Fibroblast of villous mesenchyme (primary cell): ENCODE measurements at regions not wholly inside any gene's neighbourhood (a gene's known extent, or its start where the extent isn't known, plus 50 kb on each side); places are given as distances from the start of the nearest gene placed in this dataset.

Experiments
- DNase-seq: peaks from one replicate; pipeline ENCODE4 v3.0.0-alpha.2; 2010; ENCODE audit warnings: low read depth
- H3K4me3 ChIP-seq: 2 replicates; pipeline ENCODE4 v1.5.1; 2011; ENCODE audit warnings: low read depth, mild to moderate bottlenecking, low read length
- TF ChIP-seq, protein P1 (sequence below): IDR thresholded peaks from 2 replicates; pipeline ENCODE4 v1.5.1; 2012; ENCODE audit warnings: low read depth, mild to moderate bottlenecking, low read length; ENCODE audit not compliant: insufficient read depth

DNA sequence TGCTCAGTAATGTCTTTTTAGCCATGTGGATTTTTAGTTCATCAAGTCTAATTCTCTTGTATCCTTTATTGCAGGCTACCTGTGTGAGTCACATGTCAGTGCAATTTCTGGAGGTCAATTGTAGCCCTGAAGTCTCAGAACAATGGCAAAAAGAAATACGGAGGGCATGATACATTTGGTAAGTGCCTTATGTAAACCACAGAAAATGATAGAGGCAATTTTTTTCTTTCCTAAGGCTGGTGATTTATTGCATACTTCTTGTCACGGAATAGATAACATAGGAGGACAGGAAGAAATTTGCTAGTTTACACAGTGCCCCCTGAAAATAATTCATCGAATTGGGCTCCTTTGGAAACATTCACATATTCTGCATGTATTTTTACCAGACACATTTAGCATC lies 235.9 kb downstream of the DMRTA1 start:
- no peak for DNase-seq
- H3K4me3 ChIP-seq: no peak overlapping the region
- TF ChIP-seq, protein P1, sequence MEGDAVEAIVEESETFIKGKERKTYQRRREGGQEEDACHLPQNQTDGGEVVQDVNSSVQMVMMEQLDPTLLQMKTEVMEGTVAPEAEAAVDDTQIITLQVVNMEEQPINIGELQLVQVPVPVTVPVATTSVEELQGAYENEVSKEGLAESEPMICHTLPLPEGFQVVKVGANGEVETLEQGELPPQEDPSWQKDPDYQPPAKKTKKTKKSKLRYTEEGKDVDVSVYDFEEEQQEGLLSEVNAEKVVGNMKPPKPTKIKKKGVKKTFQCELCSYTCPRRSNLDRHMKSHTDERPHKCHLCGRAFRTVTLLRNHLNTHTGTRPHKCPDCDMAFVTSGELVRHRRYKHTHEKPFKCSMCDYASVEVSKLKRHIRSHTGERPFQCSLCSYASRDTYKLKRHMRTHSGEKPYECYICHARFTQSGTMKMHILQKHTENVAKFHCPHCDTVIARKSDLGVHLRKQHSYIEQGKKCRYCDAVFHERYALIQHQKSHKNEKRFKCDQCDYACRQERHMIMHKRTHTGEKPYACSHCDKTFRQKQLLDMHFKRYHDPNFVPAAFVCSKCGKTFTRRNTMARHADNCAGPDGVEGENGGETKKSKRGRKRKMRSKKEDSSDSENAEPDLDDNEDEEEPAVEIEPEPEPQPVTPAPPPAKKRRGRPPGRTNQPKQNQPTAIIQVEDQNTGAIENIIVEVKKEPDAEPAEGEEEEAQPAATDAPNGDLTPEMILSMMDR: no peak

DNA sequence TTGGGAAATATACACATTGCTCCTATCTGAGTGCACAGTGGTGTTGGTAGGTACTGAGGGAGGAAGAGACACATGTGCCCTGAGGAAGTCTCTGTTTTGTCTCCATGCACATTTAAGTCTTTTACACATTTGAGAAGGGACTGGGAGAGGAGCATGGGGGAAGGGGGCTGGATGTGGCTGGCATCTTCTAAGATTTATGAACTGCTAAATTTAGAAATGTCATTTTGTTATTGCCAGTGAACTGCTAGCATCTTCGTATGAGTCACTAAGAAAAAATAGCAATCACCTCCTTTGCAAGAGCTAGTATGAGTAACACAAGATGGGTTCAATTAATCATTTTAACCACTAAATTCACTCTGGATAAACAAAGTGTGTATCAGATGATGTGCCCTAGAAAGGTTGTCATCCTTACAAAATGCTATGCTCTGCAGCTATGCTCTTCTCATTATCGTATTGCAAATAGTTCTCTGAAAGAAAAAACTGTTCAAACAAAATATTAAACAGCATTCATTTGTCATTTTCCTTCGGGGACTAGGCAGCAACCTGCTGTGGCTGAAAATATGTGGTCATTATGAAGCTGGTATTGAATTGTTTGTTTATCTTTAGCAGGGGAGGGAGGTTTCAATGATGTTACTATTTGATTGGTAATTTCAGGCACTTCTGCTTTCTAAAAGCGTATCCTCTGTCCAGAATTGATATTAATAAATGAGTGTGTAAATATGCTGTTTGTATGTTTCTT lies 236.5 kb downstream of the DMRTA1 start:
- peak; percentile 41 for DNase-seq
- TF ChIP-seq, protein P1: no peak
- no peak overlapping the region for H3K4me3 ChIP-seq

DNA sequence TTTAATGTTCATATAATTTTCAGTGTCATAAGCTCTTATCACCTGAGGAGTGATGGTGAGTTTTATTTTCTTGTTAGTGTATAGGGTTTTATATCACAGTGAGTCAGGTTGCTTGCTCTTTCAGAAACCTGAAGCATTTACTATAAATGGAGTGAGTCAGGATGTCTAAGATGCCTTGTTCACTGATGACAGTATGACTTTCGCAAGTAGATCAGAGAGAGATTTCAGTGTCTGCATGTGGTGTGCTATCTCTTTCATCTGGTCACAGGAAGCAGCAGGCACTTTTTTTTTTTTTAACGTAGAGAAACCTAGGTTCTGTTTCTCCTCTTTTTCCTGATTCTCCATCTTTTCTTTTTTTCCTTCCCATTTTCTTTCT lies 237.1 kb downstream of the DMRTA1 start:
- TF ChIP-seq, protein P1: no peak
- DNase-seq: peak; percentile 52
- H3K4me3 ChIP-seq: no peak overlapping the region

DNA sequence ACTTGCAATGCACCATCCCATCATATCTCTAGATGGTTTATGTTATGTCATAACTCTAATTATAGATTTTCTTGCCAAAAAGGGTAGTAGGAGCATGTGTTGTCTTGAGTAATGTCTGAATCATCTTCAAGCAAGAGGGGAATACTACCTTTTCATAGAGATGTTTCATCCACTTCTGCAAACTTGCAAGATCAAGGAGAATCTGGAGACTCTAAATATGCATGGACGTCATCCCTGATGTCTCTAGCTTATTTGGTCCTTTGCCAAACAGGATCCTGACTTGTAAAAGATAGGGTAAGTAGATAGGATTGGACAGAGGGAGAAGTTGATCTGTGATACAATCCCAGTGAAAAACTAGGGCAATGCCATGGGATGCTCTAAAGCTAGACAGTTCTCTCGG lies 246.5 kb downstream of the DMRTA1 start:
- DNase-seq: no peak
- TF ChIP-seq, protein P1: no peak
- H3K4me3 ChIP-seq: no peak overlapping the region

DNA sequence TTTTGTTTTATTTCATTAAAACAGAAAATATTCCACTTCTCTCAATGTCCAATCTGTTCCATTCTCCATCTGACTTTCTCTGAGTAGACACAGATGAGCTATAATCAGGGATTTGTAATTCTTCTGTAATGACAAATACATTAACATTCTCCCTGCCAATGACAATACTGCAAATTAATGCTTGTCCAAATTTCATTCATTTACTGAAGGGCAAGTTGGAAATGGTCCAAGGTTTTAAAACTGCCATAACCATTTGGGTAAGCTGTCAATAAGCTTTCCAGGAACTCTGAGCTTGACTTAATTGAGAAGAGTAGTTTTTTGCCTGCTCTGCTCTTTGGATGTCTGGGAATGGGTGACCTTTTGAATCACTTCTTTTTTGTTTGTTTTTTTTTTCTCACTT lies 253.5 kb downstream of the DMRTA1 start:
- no peak for DNase-seq
- no peak overlapping the region for H3K4me3 ChIP-seq
- TF ChIP-seq, protein P1: no peak

DNA sequence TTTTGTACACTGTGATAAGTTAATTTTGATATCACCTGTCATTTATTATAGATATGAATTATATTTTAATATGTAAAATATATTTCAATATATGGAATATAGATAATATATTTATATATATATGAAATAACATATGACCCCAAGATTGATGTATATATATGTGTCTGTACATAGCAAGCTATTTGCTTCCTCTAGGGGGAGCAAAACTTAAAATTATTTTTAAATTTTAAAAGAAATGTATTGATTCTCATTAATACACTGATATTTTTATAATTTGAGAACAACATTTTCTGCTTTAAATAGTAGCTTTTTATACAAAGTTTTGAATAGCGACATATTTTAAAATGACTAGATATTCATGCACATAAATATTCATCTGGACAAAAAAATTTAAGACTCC lies 272.0 kb downstream of the DMRTA1 start:
- DNase-seq: no peak
- TF ChIP-seq, protein P1: no peak
- H3K4me3 ChIP-seq: no peak overlapping the region

DNA sequence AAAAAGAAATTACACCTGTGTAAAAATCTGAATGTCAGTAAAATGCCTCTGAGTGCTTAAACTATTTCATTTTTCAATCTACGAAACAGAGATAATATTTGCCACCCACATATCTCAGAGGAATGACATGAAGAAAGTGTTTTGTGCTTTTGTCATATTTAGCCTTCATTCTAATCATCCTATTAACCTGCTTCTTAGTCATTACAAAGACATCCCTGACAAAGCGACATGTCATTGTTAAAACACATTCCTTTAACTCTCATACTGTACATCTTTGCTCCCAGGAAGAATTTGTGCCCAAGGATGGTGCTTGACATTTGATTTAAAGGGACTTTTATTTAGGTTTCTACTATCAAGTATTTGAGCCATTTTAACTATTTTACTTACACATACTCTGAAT lies 275.9 kb downstream of the DMRTA1 start:
- no peak overlapping the region for H3K4me3 ChIP-seq
- TF ChIP-seq, protein P1: no peak
- no peak for DNase-seq
